ENCODE measurements at regions not wholly inside any gene's neighbourhood (a gene's known extent, or its start where the extent isn't known, plus 50 kb on each side); places are given as distances from the start of the nearest gene placed in this dataset.
"Not testable (repeated sequence)": the region's sequence is repeated elsewhere in the genome, so short reads cannot be mapped to it uniquely, and the experiment has no call there.

- DNase-seq (ENCODE audit: low spot score, unreplicated experiment), result no peak
- Mint-ChIP-seq H3K36me3 (ENCODE audit: insufficient read depth) (peaks cover 4% of the 10 kb centered on the region), H3K4me3 (ENCODE audit: low read depth) (no peak overlapping the region), H3K27me3 (no peaks in the 10 kb centered on the region), H3K9me3 (ENCODE audit: low read depth) (peaks cover 22% of the 10 kb centered on the region), H3K27ac (no peak overlapping the region), H3K4me1 (ENCODE audit: low read depth) (no peaks in the 10 kb centered on the region)
- TF ChIP-seq CTCF (IDR thresholded peaks at IDR 0.05; ENCODE audit: unreplicated experiment), result no peak
Measured at GRCh38 chr12:96085475-96085874, 50.1 kb upstream of the LTA4H start.

GRCh38 chr12:96086190-96086589 lies 50.8 kb upstream of the LTA4H start:
- not testable (repeated sequence) for H3K4me1 Mint-ChIP-seq (ENCODE audit: low read depth); H3K4me3 Mint-ChIP-seq (ENCODE audit: low read depth); DNase-seq (ENCODE audit: low spot score, unreplicated experiment); H3K36me3 Mint-ChIP-seq (ENCODE audit: insufficient read depth); H3K27ac Mint-ChIP-seq; H3K27me3 Mint-ChIP-seq
- H3K9me3 Mint-ChIP-seq (ENCODE audit: low read depth), result peaks cover 26% of the 10 kb centered on the region

- TF ChIP-seq CTCF (IDR thresholded peaks at IDR 0.05; ENCODE audit: unreplicated experiment), result no peak
- H3K9me3 Mint-ChIP-seq (ENCODE audit: low read depth), result peaks cover 25% of the 10 kb centered on the region
- H3K4me1 Mint-ChIP-seq (ENCODE audit: low read depth), result peaks cover 7% of the 10 kb centered on the region
- peaks cover 2% of the 10 kb centered on the region for H3K36me3 Mint-ChIP-seq (ENCODE audit: insufficient read depth)
- DNase-seq (ENCODE audit: low spot score, unreplicated experiment), result no peak
- H3K4me3 Mint-ChIP-seq (ENCODE audit: low read depth), result no peak overlapping the region
- peaks cover 4% of the 10 kb centered on the region for H3K27me3 Mint-ChIP-seq
- H3K27ac Mint-ChIP-seq, result peak overlapping the region; percentile 25
Measured at GRCh38 chr12:96091833-96092232, 56.4 kb upstream of the LTA4H start.

- Mint-ChIP-seq H3K27me3 (peaks cover 4% of the 10 kb centered on the region), H3K4me3 (ENCODE audit: low read depth) (no peak overlapping the region), H3K27ac (no peak overlapping the region), H3K9me3 (ENCODE audit: low read depth) (peaks cover 12% of the 10 kb centered on the region), H3K4me1 (ENCODE audit: low read depth) (peaks cover 7% of the 10 kb centered on the region), H3K36me3 (ENCODE audit: insufficient read depth) (peaks cover 2% of the 10 kb centered on the region)
- no peak for DNase-seq (ENCODE audit: low spot score, unreplicated experiment)
- no peak for TF ChIP-seq CTCF (IDR thresholded peaks at IDR 0.05; ENCODE audit: unreplicated experiment)
Measured at GRCh38 chr12:96093543-96094196, 58.3 kb upstream of the LTA4H start.

GRCh38 chr12:96094201-96094600 lies 58.8 kb upstream of the LTA4H start:
- no peak for TF ChIP-seq CTCF (IDR thresholded peaks at IDR 0.05; ENCODE audit: unreplicated experiment)
- H3K27ac Mint-ChIP-seq, result no peak overlapping the region

GRCh38 chr12:96098631-96099030 lies 63.2 kb upstream of the LTA4H start:
- TF ChIP-seq CTCF (IDR thresholded peaks at IDR 0.05; ENCODE audit: unreplicated experiment), result no peak
- H3K36me3 Mint-ChIP-seq (ENCODE audit: insufficient read depth), result no peaks in the 10 kb centered on the region
- peaks cover 4% of the 10 kb centered on the region for H3K4me1 Mint-ChIP-seq (ENCODE audit: low read depth)
- H3K4me3 Mint-ChIP-seq (ENCODE audit: low read depth), result no peak overlapping the region
- H3K9me3 Mint-ChIP-seq (ENCODE audit: low read depth), result no peaks in the 10 kb centered on the region
- H3K27me3 Mint-ChIP-seq, result peaks cover under 1% of the 10 kb centered on the region
- no peak for DNase-seq (ENCODE audit: low spot score, unreplicated experiment)
- no peak overlapping the region for H3K27ac Mint-ChIP-seq

More at GRCh38 chr12:96094201-96094600, 58.8 kb upstream of the LTA4H start:
- Mint-ChIP-seq H3K4me3 (ENCODE audit: low read depth) (no peak overlapping the region), H3K27me3 (peaks cover 4% of the 10 kb centered on the region), H3K9me3 (ENCODE audit: low read depth) (peaks cover 12% of the 10 kb centered on the region), H3K4me1 (ENCODE audit: low read depth) (peaks cover 7% of the 10 kb centered on the region), H3K36me3 (ENCODE audit: insufficient read depth) (peaks cover 2% of the 10 kb centered on the region)
- no peak for DNase-seq (ENCODE audit: low spot score, unreplicated experiment)

Measured in progenitor cell of endocrine pancreas (in vitro differentiated cells).